ENCODE measurements at regions not wholly inside any gene's neighbourhood (a gene's known extent, or its start where the extent isn't known, plus 50 kb on each side); places are given as distances from the start of the nearest gene placed in this dataset.
"Not testable (repeated sequence)": the region's sequence is repeated elsewhere in the genome, so short reads cannot be mapped to it uniquely, and the experiment has no call there.

GRCh38 chr16:18686079-18686968 is 103.8 kb downstream of the RPS15A start:
- TF ChIP-seq CTCF, POLR2A (IDR thresholded peaks at IDR 0.05): not testable (repeated sequence)
